HCT116 (cell line): ENCODE measurements at regions not wholly inside any gene's neighbourhood (a gene's known extent, or its start where the extent isn't known, plus 50 kb on each side); places are given as distances from the start of the nearest gene placed in this dataset.

Source experiments
- ATAC-seq: fragments of 200-7000 bp; cut with Tn5 transposase; 2 replicates; pipeline ENCODE4 v1.9.1; 2020; ENCODE audit warnings: mild to moderate bottlenecking, moderate library complexity
- BruUV-seq: library from RNA; stranded (reverse); fragments of 400-500 nt; replicated peaks from 2 replicates; lab custom pipeline; 2021; lab: Mats Ljungman, UMichigan
- CTCF ChIA-PET: fragments of 300-600 bp; sonication (Branson Sonifier 250); formaldehyde crosslinking; loops from one replicate; lab custom pipeline; 2021; ENCODE audit warnings: antibody characterized with exemption; lab: Charles Lee
- POLR2A ChIA-PET: fragments of 300-600, 350-600 bp; sonication (Branson Sonifier 250); formaldehyde crosslinking; loops from one replicate; lab custom pipeline; 2021; ENCODE audit warnings: antibody characterized with exemption; lab: Charles Lee
- RAD21 ChIA-PET, 2 experiments: fragments of 300-600 bp; sonication (Branson Sonifier 250); formaldehyde crosslinking; loops; one replicate each; lab custom pipeline; 2023; ENCODE audit warnings: low total read pairs in 2 of 2; ENCODE audit not compliant: uncharacterized antibody in 2 of 2, unreplicated experiment in 2 of 2, low non-redundant PET in 1 of 2; lab: Charles Lee
- DNase-seq: peaks from one replicate; pipeline ENCODE4 v3.0.0-alpha.2; 2010; ENCODE audit warnings: low read depth, low spot score
- H2AFZ ChIP-seq: fragments of 200-600 bp; shearing (Covaris generic), sonication (generic); 2 replicates; pipeline ENCODE4 v1.6.1; 2017; ENCODE audit warnings: low read depth, mixed run types, mixed read lengths, antibody characterized with exemption, low read length; ENCODE audit not compliant: poor library complexity, severe bottlenecking
- H3K27ac ChIP-seq: 2 replicates; pipeline ENCODE4 v1.5.1; 2012; ENCODE audit warnings: low read depth, low read length
- H3K27me3 ChIP-seq: fragments of 200-600 bp; sonication (generic); 2 replicates; pipeline ENCODE4 v1.6.1; 2016; ENCODE audit warnings: mixed run types, low read length, mixed read lengths; ENCODE audit not compliant: insufficient read depth
- H3K36me3 ChIP-seq, 2 experiments: fragments of 200-500 bp in 1 of 2; fragments of 200-600 bp in 1 of 2; sonication (Bioruptor generic) in 1 of 2; sonication (generic) in 1 of 2; 2 replicates each; pipeline versions ENCODE4 v1.5.1 to v1.6.1; 2014 to 2016; ENCODE audit warnings: low read length in 2 of 2, inconsistent platforms in 1 of 2, mixed read lengths in 1 of 2, mixed run types in 1 of 2; ENCODE audit not compliant: insufficient read depth in 2 of 2, control insufficient read depth in 1 of 2
- H3K4me1 ChIP-seq, 2 experiments: fragments of 200-600 bp in 1 of 2; sonication (generic) in 1 of 2; 2 replicates each; pipeline versions ENCODE4 v1.5.1 to v1.6.1; 2012 to 2017; ENCODE audit warnings: low read length in 2 of 2, inconsistent platforms in 1 of 2, mild to moderate bottlenecking in 1 of 2, mixed read lengths in 1 of 2, mixed run types in 1 of 2, moderate library complexity in 1 of 2; ENCODE audit not compliant: insufficient read depth in 2 of 2, control insufficient read depth in 1 of 2
- H3K4me2 ChIP-seq: fragments of 200-600 bp; sonication (generic); 2 replicates; pipeline ENCODE4 v1.6.1; 2017; ENCODE audit warnings: mixed run types, low read length, mixed read lengths
- H3K4me3 ChIP-seq, 2 experiments: fragments of 200-600 bp in 1 of 2; sonication (generic) in 1 of 2; replicated peaks in 1 of 2; 2 replicates each; pipeline ENCODE4 v1.5.1; 2011 to 2016; ENCODE audit warnings: low read length in 2 of 2, control low read depth in 1 of 2, low read depth in 1 of 2, mild to moderate bottlenecking in 1 of 2, mixed read lengths in 1 of 2, mixed run types in 1 of 2
- H3K79me2 ChIP-seq: fragments of 200-600 bp; sonication (generic); 2 replicates; pipeline ENCODE4 v1.6.1; 2017; ENCODE audit warnings: mild to moderate bottlenecking, mixed run types, low read length, moderate library complexity, mixed read lengths; ENCODE audit not compliant: insufficient read depth
- H3K9ac ChIP-seq: fragments of 200-600 bp; sonication (generic); 2 replicates; pipeline ENCODE4 v1.6.1; 2016; ENCODE audit warnings: low read length, mixed read lengths
- H3K9me2 ChIP-seq: fragments of 200-600 bp; sonication (generic), shearing (Covaris generic); 2 replicates; pipeline ENCODE4 v1.6.1; 2017; ENCODE audit warnings: mixed run types, mild to moderate bottlenecking, moderate library complexity; ENCODE audit not compliant: insufficient read depth
- H3K9me3 ChIP-seq, 2 experiments: fragments of 200-500 bp in 1 of 2; fragments of 200-600 bp in 1 of 2; sonication (Bioruptor generic) in 1 of 2; sonication (generic) in 1 of 2; 2 replicates each; pipeline ENCODE4 v1.6.1; 2014 to 2017; ENCODE audit warnings: low read length in 2 of 2, mixed read lengths in 2 of 2, inconsistent platforms in 1 of 2, low read depth in 1 of 2, mild to moderate bottlenecking in 1 of 2, mixed run types in 1 of 2, moderate library complexity in 1 of 2; ENCODE audit not compliant: control insufficient read depth in 1 of 2, insufficient read depth in 1 of 2
- H4K20me1 ChIP-seq: fragments of 200-600 bp; sonication (generic), shearing (Covaris generic); 2 replicates; pipeline ENCODE4 v1.6.1; 2017; ENCODE audit warnings: mixed run types, mild to moderate bottlenecking, moderate library complexity; ENCODE audit not compliant: insufficient read depth
- CBX3 ChIP-seq: IDR thresholded peaks from 2 replicates; pipeline ENCODE4 v1.6.1; 2012; ENCODE audit warnings: low read depth
- CEBPB ChIP-seq: IDR thresholded peaks from 2 replicates; pipeline ENCODE4 v1.6.1; 2012; ENCODE audit warnings: low read depth
- EGR1 ChIP-seq: IDR thresholded peaks from 2 replicates; pipeline ENCODE4 v1.6.1; 2012; ENCODE audit warnings: low read depth
- ELF1 ChIP-seq: IDR thresholded peaks from 2 replicates; pipeline ENCODE4 v1.6.1; 2012; ENCODE audit warnings: low read depth, borderline replicate concordance
- EZH2 ChIP-seq: fragments of 200-600 bp; sonication (generic); IDR thresholded peaks from 2 replicates; pipeline ENCODE4 v1.6.1; 2017; ENCODE audit warnings: antibody characterized with exemption, mixed run types
- EZH2phosphoT487 ChIP-seq: fragments of 200-600 bp; IDR thresholded peaks from 2 replicates; pipeline ENCODE4 v1.6.1; 2018; ENCODE audit warnings: antibody characterized with exemption, borderline replicate concordance
- POLR2A ChIP-seq: IDR thresholded peaks from 2 replicates; pipeline ENCODE4 v1.7.0; 2011; ENCODE audit warnings: borderline replicate concordance; ENCODE audit not compliant: insufficient read depth, insufficient read length; ENCODE audit errors: extremely low read depth
- RAD21 ChIP-seq: IDR thresholded peaks from 2 replicates; pipeline ENCODE4 v1.6.1; 2012; ENCODE audit warnings: low read depth, mild to moderate bottlenecking
- SIN3A ChIP-seq: IDR thresholded peaks from 2 replicates; pipeline ENCODE4 v1.6.1; 2012; ENCODE audit warnings: low read depth
- SRF ChIP-seq: IDR thresholded peaks from 2 replicates; pipeline ENCODE4 v1.6.1; 2012; ENCODE audit warnings: low read depth
- YY1 ChIP-seq: IDR thresholded peaks from 2 replicates; pipeline ENCODE4 v1.6.1; 2011; ENCODE audit warnings: low read length, low read depth, moderate library complexity, mild to moderate bottlenecking; ENCODE audit not compliant: insufficient replicate concordance; ENCODE audit errors: extremely low read depth
- intact Hi-C: fragments of 100-400 bp; cut with micrococcal nuclease; formaldehyde crosslinking; loops from 2 replicates; pipeline ENCODE4 v1.10.0; 2022
- TF ChIP-seq, protein P1 (sequence below), 3 experiments: fragments of 200-600 bp in 1 of 3; sonication (generic) in 1 of 3; IDR thresholded peaks in 2 of 3; conservative IDR thresholded peaks in 1 of 3; 2 replicates each; pipeline ENCODE4 v1.5.1; 2012 to 2017; ENCODE audit warnings: low read depth in 2 of 3, low read length in 2 of 3, antibody characterized with exemption in 1 of 3, borderline replicate concordance in 1 of 3, control low read depth in 1 of 3, mild to moderate bottlenecking in 1 of 3, mixed read lengths in 1 of 3, mixed run types in 1 of 3, moderate library complexity in 1 of 3; ENCODE audit not compliant: insufficient read depth in 1 of 3
- TF ChIP-seq, protein P2 (sequence below): IDR thresholded peaks from 2 replicates; pipeline ENCODE4 v1.6.1; 2012

DNA sequence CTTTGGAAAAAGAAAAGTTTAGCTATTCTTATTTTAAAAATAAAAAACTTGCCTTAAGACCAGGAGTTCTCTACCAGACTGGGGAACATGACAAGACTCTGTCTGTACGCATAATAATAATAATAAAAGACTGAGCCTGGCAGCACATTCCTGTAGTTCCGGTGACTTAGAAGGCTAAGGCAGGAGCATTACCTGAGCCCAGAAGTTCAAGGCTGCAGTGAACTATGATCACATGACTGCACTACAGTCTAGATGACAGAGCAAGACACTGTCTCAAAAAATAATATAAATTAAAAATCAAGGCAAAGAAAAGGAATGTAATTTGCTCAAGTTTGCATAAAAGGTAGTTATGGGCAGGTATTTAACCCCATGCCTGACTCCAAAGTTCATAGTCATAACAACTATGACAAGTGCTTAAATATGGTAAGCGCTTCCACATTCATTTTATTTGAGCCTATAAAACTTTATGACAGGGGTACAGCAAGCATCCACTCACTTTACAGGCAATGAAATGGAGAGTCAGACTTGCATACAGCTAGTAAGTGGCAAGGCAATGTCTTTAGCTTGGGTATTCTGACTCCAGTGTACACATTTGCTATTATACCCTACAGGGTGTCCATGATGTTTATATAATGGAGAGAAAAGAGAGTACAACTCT, 1567.8 kb upstream of the PIK3C3 start:
- ChIA-PET POLR2A (no interaction called here), CTCF (no interaction called here), RAD21 (no interaction called here)
- TF ChIP-seq SRF (no peak), EZH2 (no peak), POLR2A (no peak), ELF1 (no peak), CEBPB (no peak), EZH2phosphoT487 (no peak), CBX3 (no peak), RAD21 (no peak), YY1 (no peak), SIN3A (no peak), EGR1 (no peak)
- TF ChIP-seq, protein P1, sequence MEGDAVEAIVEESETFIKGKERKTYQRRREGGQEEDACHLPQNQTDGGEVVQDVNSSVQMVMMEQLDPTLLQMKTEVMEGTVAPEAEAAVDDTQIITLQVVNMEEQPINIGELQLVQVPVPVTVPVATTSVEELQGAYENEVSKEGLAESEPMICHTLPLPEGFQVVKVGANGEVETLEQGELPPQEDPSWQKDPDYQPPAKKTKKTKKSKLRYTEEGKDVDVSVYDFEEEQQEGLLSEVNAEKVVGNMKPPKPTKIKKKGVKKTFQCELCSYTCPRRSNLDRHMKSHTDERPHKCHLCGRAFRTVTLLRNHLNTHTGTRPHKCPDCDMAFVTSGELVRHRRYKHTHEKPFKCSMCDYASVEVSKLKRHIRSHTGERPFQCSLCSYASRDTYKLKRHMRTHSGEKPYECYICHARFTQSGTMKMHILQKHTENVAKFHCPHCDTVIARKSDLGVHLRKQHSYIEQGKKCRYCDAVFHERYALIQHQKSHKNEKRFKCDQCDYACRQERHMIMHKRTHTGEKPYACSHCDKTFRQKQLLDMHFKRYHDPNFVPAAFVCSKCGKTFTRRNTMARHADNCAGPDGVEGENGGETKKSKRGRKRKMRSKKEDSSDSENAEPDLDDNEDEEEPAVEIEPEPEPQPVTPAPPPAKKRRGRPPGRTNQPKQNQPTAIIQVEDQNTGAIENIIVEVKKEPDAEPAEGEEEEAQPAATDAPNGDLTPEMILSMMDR (IDR thresholded peaks at IDR 0.05 in 2 of 3, conservative IDR thresholded peaks at IDR 0.05 in 1 of 3; ENCODE audit: borderline replicate concordance in 1 of 3, insufficient read depth in 1 of 3, low read depth in 2 of 3, low read length in 2 of 3) = no peak
- TF ChIP-seq, protein P2, sequence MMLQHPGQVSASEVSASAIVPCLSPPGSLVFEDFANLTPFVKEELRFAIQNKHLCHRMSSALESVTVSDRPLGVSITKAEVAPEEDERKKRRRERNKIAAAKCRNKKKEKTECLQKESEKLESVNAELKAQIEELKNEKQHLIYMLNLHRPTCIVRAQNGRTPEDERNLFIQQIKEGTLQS = no peak
- Histone ChIP-seq H3K9me2 (no peaks in the 10 kb centered on the region), H3K36me3 (no peaks in the 10 kb centered on the region), H3K27me3 (no peaks in the 10 kb centered on the region), H4K20me1 (no peaks in the 10 kb centered on the region), H3K9ac (no peak overlapping the region), H3K4me3 (no peak overlapping the region), H3K4me2 (no peak overlapping the region), H2AFZ (no peak overlapping the region), H3K4me1 (no peaks in the 10 kb centered on the region), H3K27ac (no peak overlapping the region), H3K9me3 (peaks cover 3 to 6% of the 10 kb centered on the region in 2 experiments; a peak in 1 of 4 replicates), H3K79me2 (no peaks in the 10 kb centered on the region)
- BruUV-seq = no TSS peak
- no peak for ATAC-seq
- DNase-seq = no peak
- intact Hi-C loops = no loop called here
